DND-41 (cell line): ENCODE measurements at regions not wholly inside any gene's neighbourhood (a gene's known extent, or its start where the extent isn't known, plus 50 kb on each side); places are given as distances from the start of the nearest gene placed in this dataset.

Experiments
- ATAC-seq: fragments of 200-7000 bp; cut with Tn5 transposase; 3 replicates; pipeline ENCODE4 v1.9.1; 2021; ENCODE audit warnings: low read depth; ENCODE audit not compliant: insufficient read depth
- DNase-seq: peaks from one replicate; pipeline ENCODE4 v3.0.0-alpha.2; 2020
- H2AFZ ChIP-seq: 2 replicates; pipeline ENCODE4 v1.6.0; 2012; ENCODE audit warnings: low read depth, low read length
- H3K27ac ChIP-seq: 2 replicates; pipeline ENCODE4 v1.5.1; 2012; ENCODE audit warnings: low read length, inconsistent platforms
- H3K27me3 ChIP-seq: fragments of 200-600 bp; sonication (generic); 2 replicates; pipeline ENCODE4 v1.6.0; 2012; ENCODE audit warnings: low read length, mild to moderate bottlenecking, inconsistent platforms; ENCODE audit not compliant: insufficient read depth, poor library complexity
- H3K36me3 ChIP-seq: 2 replicates; pipeline ENCODE4 v1.5.1; 2012; ENCODE audit warnings: low read length, inconsistent platforms; ENCODE audit not compliant: insufficient read depth
- H3K4me1 ChIP-seq: 2 replicates; pipeline ENCODE4 v1.5.1; 2012; ENCODE audit warnings: mild to moderate bottlenecking, low read length; ENCODE audit not compliant: insufficient read depth
- H3K4me2 ChIP-seq: 2 replicates; pipeline ENCODE4 v1.6.0; 2012; ENCODE audit warnings: mild to moderate bottlenecking, moderate library complexity, low read length, inconsistent platforms; ENCODE audit not compliant: insufficient read depth
- H3K4me3 ChIP-seq, 2 experiments: fragments of 200-600 bp in 1 of 2; shearing (Covaris generic) in 1 of 2; 2 replicates each; pipeline ENCODE4 v1.5.1; 2012 to 2016; ENCODE audit warnings: inconsistent platforms in 2 of 2, low read length in 2 of 2, mild to moderate bottlenecking in 2 of 2, low read depth in 1 of 2, moderate library complexity in 1 of 2
- H3K79me2 ChIP-seq: 2 replicates; pipeline ENCODE4 v1.6.0; 2012; ENCODE audit warnings: low read length, inconsistent platforms; ENCODE audit not compliant: insufficient read depth
- H3K9ac ChIP-seq: 2 replicates; pipeline ENCODE4 v1.6.0; 2012; ENCODE audit warnings: low read depth, mild to moderate bottlenecking, inconsistent platforms, low read length, moderate library complexity
- H3K9me3 ChIP-seq: 2 replicates; pipeline ENCODE4 v1.5.1; 2012; ENCODE audit warnings: low read length, moderate library complexity, mild to moderate bottlenecking, inconsistent platforms; ENCODE audit not compliant: insufficient read depth, severe bottlenecking
- H4K20me1 ChIP-seq: 2 replicates; pipeline ENCODE4 v1.6.0; 2012; ENCODE audit warnings: low read length; ENCODE audit not compliant: insufficient read depth
- EZH2 ChIP-seq: IDR thresholded peaks from 3 replicates; pipeline ENCODE4 v1.6.1; 2012; ENCODE audit warnings: borderline replicate concordance, low read depth, mild to moderate bottlenecking, moderate library complexity, low read length, inconsistent platforms; ENCODE audit not compliant: severe bottlenecking
- TF ChIP-seq, protein P1 (sequence below): IDR thresholded peaks from 2 replicates; pipeline ENCODE4 v1.5.1; 2012; ENCODE audit warnings: borderline replicate concordance, low read length, moderate library complexity, mild to moderate bottlenecking; ENCODE audit not compliant: poor library complexity, severe bottlenecking; ENCODE audit errors: extremely low read depth

DNA sequence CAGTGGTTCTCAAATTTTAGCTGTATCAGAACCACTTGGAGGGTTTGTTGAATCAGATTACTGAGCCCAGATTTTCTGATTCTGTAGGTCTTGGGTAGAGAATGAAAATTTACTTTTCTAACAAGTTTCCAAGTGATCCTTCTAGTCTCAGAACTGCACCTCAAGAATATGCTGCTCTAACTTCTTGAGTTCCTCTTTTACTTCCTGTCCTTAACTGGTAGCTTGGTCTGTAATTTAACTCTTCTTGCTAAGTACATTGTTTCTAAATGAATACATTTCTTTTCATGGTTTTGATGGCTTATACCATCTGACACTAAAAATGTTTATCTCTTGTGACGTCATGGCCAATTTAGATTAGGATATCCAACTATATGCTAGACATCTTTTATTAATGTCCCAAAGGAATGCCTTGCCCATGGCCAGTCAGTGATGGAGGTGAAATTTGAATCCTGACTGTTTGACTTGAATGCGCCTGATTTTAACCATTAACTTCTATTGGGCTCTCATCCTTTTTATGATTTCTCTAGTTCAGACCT lies 262.6 kb upstream of the NAALADL2 start:
- no peaks in the 10 kb centered on the region for H3K27me3 ChIP-seq
- H3K36me3 ChIP-seq = no peaks in the 10 kb centered on the region
- TF ChIP-seq, protein P1, sequence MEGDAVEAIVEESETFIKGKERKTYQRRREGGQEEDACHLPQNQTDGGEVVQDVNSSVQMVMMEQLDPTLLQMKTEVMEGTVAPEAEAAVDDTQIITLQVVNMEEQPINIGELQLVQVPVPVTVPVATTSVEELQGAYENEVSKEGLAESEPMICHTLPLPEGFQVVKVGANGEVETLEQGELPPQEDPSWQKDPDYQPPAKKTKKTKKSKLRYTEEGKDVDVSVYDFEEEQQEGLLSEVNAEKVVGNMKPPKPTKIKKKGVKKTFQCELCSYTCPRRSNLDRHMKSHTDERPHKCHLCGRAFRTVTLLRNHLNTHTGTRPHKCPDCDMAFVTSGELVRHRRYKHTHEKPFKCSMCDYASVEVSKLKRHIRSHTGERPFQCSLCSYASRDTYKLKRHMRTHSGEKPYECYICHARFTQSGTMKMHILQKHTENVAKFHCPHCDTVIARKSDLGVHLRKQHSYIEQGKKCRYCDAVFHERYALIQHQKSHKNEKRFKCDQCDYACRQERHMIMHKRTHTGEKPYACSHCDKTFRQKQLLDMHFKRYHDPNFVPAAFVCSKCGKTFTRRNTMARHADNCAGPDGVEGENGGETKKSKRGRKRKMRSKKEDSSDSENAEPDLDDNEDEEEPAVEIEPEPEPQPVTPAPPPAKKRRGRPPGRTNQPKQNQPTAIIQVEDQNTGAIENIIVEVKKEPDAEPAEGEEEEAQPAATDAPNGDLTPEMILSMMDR = no peak
- TF ChIP-seq EZH2 = no peak
- no peak overlapping the region for H3K4me3 ChIP-seq
- H3K27ac ChIP-seq = no peak overlapping the region
- H3K4me1 ChIP-seq = no peaks in the 10 kb centered on the region
- no peaks in the 10 kb centered on the region for H4K20me1 ChIP-seq
- H3K9ac ChIP-seq = no peak overlapping the region
- no peak for DNase-seq
- ATAC-seq = no peak
- no peaks in the 10 kb centered on the region for H3K9me3 ChIP-seq
- no peak overlapping the region for H3K4me2 ChIP-seq
- H2AFZ ChIP-seq = no peak overlapping the region
- H3K79me2 ChIP-seq = no peaks in the 10 kb centered on the region

DNA sequence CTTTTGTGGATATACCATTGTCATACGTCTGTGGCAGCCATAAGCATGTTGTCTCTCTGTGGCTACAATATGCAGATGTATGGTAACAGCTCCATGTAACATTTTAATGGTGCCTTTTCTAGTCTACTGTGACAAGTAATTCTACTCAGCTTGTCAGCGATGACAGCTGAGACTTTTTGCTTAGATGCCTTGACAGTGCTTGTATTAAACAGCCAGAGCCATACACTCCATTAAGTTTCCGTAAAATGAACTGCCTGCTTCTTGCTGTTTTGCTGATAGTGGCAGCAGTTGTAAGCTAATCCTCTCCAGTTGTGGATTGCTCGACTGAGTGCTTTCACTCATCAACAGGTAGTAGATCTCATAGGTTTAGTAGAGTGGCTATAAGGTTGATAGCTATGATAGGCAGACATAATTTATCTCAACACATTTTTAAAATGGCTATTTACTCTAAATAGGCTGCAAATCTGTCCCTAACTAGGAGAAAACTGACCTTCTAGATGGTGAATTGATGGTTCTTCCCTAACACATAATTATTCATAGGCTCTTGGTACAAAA lies 260.2 kb upstream of the NAALADL2 start:
- Histone ChIP-seq H3K4me2 (no peak overlapping the region), H3K79me2 (no peaks in the 10 kb centered on the region), H2AFZ (no peak overlapping the region), H3K27me3 (no peaks in the 10 kb centered on the region), H3K4me3 (no peak overlapping the region), H4K20me1 (no peaks in the 10 kb centered on the region), H3K36me3 (no peaks in the 10 kb centered on the region), H3K27ac (no peak overlapping the region), H3K9me3 (no peaks in the 10 kb centered on the region), H3K4me1 (no peaks in the 10 kb centered on the region), H3K9ac (no peak overlapping the region)
- no peak for DNase-seq
- TF ChIP-seq, protein P1 = no peak
- no peak for TF ChIP-seq EZH2
- no peak for ATAC-seq

DNA sequence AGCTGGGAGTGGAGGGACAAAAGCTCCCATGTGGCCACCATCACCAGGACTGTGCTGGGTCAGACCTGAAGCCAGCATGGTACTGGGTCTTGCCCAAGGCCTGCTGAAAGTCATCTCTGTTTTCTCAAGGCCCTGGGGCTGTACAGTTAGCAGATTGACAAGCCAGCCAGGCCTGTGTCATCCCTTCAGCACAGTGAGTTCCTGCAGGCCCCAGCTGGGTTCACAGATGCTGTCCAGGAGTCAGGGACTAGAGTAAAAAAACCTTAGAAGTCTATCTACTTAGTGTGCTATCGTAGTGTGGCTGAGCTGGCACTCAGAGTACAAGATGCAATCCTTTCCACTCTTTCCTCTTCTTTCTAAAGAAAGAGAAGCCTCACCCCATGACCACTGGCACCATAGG lies 246.0 kb upstream of the NAALADL2 start:
- H4K20me1 ChIP-seq = no peaks in the 10 kb centered on the region
- no peaks in the 10 kb centered on the region for H3K79me2 ChIP-seq
- H2AFZ ChIP-seq = no peak overlapping the region
- no peaks in the 10 kb centered on the region for H3K9me3 ChIP-seq
- H3K9ac ChIP-seq = no peak overlapping the region
- H3K4me3 ChIP-seq = no peak overlapping the region
- no peak overlapping the region for H3K4me2 ChIP-seq
- ATAC-seq = no peak
- H3K36me3 ChIP-seq = no peaks in the 10 kb centered on the region
- no peaks in the 10 kb centered on the region for H3K4me1 ChIP-seq
- H3K27ac ChIP-seq = no peak overlapping the region
- DNase-seq = no peak
- no peak for TF ChIP-seq EZH2
- TF ChIP-seq, protein P1 = no peak
- no peaks in the 10 kb centered on the region for H3K27me3 ChIP-seq

DNA sequence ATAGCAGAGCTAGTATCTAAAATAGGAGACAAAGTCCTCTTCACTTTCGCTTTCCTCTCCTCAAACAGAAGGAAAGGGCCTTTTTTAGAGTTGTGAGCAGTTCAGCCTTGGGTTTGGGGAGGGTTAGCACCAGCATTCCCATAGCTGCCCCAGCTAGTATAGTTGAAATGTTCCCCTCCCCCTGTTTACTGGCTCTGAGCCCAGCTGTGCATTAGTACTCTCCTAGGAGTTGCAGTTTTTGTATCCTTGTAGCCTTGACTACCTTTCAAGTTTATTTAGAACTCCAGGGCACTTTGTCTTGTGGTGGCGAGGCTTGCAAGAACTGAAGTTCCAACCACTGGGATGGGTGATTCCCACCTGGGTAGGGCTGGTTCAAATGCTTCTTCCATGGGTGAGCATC lies 245.1 kb upstream of the NAALADL2 start:
- Histone ChIP-seq H3K27me3 (no peaks in the 10 kb centered on the region), H3K4me1 (no peaks in the 10 kb centered on the region), H2AFZ (no peak overlapping the region), H3K9me3 (no peaks in the 10 kb centered on the region), H3K79me2 (no peaks in the 10 kb centered on the region), H3K4me3 (no peak overlapping the region), H3K4me2 (no peak overlapping the region), H3K27ac (no peak overlapping the region), H4K20me1 (no peaks in the 10 kb centered on the region), H3K9ac (no peak overlapping the region), H3K36me3 (no peaks in the 10 kb centered on the region)
- TF ChIP-seq, protein P1 = no peak
- TF ChIP-seq EZH2 = no peak
- no peak for DNase-seq
- ATAC-seq = no peak
